SK-N-SH treated with all-trans-retinoic acid at 6 μM for 48 hours (cell line): ENCODE measurements at regions not wholly inside any gene's neighbourhood (a gene's known extent, or its start where the extent isn't known, plus 50 kb on each side); places are given as distances from the start of the nearest gene placed in this dataset.

ENCODE experiments used
- TOX ChIP-seq: fragments of 250-450 bp; sonication (Bioruptor Pico); IDR thresholded peaks from 2 replicates; pipeline ENCODE4 v1.8.0; 2021; ENCODE audit warnings: mild to moderate bottlenecking, moderate library complexity, borderline replicate concordance
- TF ChIP-seq, protein P1 (sequence below): fragments of 250-450 bp; sonication (Bioruptor Pico); IDR thresholded peaks from 2 replicates; pipeline ENCODE4 v1.5.0; 2020; ENCODE audit warnings: mild to moderate bottlenecking, moderate library complexity

DNA sequence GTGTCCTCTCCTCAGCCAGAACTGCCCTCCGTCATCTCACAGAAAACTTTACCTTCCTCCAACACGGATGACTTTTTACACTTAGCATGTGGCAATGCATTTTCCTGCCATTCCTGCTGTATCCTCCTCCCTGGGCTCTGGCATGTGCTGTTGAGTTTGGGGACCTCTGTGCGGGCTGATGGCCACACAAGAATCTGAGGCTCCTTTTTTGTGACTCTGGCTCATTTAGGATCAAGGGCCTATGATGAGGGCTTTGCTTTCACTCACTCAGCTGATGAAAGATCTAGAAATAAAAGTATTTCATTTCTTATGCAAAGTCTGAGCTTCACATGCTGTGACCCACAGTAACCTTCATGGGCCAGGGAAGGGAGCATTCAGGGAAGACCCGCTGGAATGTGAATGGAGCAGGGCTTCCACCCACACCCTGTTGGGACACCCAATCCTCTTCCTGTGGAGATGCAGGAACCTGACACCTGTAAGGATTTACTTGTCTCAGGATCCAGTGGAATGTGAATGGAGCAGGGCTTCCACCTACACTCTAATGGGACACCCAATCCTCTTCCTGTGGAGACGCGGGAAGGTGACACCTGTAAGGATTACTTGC, 500.3 kb upstream of the MKI67 start:
- TF ChIP-seq, protein P1, sequence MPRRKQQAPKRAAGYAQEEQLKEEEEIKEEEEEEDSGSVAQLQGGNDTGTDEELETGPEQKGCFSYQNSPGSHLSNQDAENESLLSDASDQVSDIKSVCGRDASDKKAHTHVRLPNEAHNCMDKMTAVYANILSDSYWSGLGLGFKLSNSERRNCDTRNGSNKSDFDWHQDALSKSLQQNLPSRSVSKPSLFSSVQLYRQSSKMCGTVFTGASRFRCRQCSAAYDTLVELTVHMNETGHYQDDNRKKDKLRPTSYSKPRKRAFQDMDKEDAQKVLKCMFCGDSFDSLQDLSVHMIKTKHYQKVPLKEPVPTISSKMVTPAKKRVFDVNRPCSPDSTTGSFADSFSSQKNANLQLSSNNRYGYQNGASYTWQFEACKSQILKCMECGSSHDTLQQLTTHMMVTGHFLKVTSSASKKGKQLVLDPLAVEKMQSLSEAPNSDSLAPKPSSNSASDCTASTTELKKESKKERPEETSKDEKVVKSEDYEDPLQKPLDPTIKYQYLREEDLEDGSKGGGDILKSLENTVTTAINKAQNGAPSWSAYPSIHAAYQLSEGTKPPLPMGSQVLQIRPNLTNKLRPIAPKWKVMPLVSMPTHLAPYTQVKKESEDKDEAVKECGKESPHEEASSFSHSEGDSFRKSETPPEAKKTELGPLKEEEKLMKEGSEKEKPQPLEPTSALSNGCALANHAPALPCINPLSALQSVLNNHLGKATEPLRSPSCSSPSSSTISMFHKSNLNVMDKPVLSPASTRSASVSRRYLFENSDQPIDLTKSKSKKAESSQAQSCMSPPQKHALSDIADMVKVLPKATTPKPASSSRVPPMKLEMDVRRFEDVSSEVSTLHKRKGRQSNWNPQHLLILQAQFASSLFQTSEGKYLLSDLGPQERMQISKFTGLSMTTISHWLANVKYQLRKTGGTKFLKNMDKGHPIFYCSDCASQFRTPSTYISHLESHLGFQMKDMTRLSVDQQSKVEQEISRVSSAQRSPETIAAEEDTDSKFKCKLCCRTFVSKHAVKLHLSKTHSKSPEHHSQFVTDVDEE, result no peak
- TF ChIP-seq TOX (CRISPR knock-in tag), result no peak
